NB4 (cell line): ENCODE measurements at regions not wholly inside any gene's neighbourhood (a gene's known extent, or its start where the extent isn't known, plus 50 kb on each side); places are given as distances from the start of the nearest gene placed in this dataset.

ENCODE experiments used
- POLR2A ChIP-seq: IDR thresholded peaks from 2 replicates; pipeline ENCODE4 v1.6.1; 2011; ENCODE audit warnings: mild to moderate bottlenecking; ENCODE audit not compliant: insufficient read length; ENCODE audit errors: extremely low read depth
- TF ChIP-seq, protein P1 (sequence below): IDR thresholded peaks from one replicate; pipeline ENCODE4 v1.5.1; 2012; ENCODE audit warnings: low read depth, low read length
- TF ChIP-seq, protein P2 (sequence below): IDR thresholded peaks from 2 replicates; pipeline ENCODE4 v1.6.1; 2011; ENCODE audit warnings: low read depth, low read length

DNA sequence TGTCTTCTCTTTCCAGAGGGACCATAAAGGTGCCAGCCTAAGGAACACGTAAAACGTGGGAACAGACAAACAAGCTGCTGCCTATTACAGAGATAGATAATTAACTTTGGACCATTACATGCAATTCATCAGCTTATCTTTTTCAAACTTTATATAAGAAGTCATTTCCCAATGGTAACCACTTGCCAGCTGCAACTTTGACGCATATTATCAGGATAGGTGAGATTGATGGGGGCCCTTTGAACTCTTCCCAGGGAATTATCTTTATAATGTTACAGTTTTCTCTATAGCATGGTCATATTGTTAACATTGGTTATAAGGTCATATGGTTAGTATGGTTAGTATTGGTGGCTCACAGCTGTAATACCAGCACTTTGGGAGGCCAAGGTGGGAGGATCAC, 94.1 kb upstream of the BMP2K start:
- no peak for TF ChIP-seq POLR2A
- TF ChIP-seq, protein P1, sequence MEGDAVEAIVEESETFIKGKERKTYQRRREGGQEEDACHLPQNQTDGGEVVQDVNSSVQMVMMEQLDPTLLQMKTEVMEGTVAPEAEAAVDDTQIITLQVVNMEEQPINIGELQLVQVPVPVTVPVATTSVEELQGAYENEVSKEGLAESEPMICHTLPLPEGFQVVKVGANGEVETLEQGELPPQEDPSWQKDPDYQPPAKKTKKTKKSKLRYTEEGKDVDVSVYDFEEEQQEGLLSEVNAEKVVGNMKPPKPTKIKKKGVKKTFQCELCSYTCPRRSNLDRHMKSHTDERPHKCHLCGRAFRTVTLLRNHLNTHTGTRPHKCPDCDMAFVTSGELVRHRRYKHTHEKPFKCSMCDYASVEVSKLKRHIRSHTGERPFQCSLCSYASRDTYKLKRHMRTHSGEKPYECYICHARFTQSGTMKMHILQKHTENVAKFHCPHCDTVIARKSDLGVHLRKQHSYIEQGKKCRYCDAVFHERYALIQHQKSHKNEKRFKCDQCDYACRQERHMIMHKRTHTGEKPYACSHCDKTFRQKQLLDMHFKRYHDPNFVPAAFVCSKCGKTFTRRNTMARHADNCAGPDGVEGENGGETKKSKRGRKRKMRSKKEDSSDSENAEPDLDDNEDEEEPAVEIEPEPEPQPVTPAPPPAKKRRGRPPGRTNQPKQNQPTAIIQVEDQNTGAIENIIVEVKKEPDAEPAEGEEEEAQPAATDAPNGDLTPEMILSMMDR: no peak
- TF ChIP-seq, protein P2, sequence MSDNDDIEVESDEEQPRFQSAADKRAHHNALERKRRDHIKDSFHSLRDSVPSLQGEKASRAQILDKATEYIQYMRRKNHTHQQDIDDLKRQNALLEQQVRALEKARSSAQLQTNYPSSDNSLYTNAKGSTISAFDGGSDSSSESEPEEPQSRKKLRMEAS: no peak
